A549 (cell line): ENCODE measurements at regions not wholly inside any gene's neighbourhood (a gene's known extent, or its start where the extent isn't known, plus 50 kb on each side); places are given as distances from the start of the nearest gene placed in this dataset.

Source experiments
- ATAC-seq, 2 experiments: fragments of 200-7000 bp in 1 of 2; fragments of >200 bp in 1 of 2; cut with Nextera tagmentation in 1 of 2; cut with Tn5 transposase in 1 of 2; 3 replicates each; pipeline versions ENCODE4 v1.8.0 to v1.9.1; 2018 to 2020; ENCODE audit warnings: mild to moderate bottlenecking in 1 of 2, moderate library complexity in 1 of 2
- CTCF ChIA-PET: fragments of 300-600 bp; sonication (Branson Sonifier 250); formaldehyde crosslinking; extraction: SDS; loops from one replicate; lab custom pipeline; 2021; ENCODE audit warnings: antibody characterized with exemption, inconsistent platforms; lab: Yijun Ruan, JAX
- POLR2A ChIA-PET: fragments of 350-600 bp; formaldehyde crosslinking; extraction: SDS; loops from one replicate; lab custom pipeline; 2021; ENCODE audit warnings: antibody characterized with exemption, inconsistent platforms; lab: Yijun Ruan, JAX
- DNase-seq, 2 experiments: peaks; one replicate each; pipeline versions ENCODE4 v3.0.0 to v3.0.0-alpha.2; 2011 to 2016; ENCODE audit warnings: low read depth in 1 of 2, low spot score in 1 of 2
- FAIRE-seq: peaks from 2 replicates; lab custom pipeline; 2011; peaks lifted over from hg19 to GRCh38; lab: Jason Lieb, UNC
- H3K27ac ChIP-seq, 2 experiments: fragments of >200 bp; sonication (Bioruptor Twin); formaldehyde crosslinking; 3 replicates each; pipeline ENCODE4 v1.5.1; 2016 to 2017
- H3K4me1 ChIP-seq: fragments of >200 bp; sonication (Bioruptor Twin); formaldehyde crosslinking; 3 replicates; pipeline ENCODE4 v1.6.1; 2016
- H3K4me2 ChIP-seq: fragments of >200 bp; sonication (Bioruptor Twin); formaldehyde crosslinking; 3 replicates; pipeline ENCODE4 v1.6.1; 2016
- H3K4me3 ChIP-seq: fragments of >200 bp; sonication (Bioruptor Twin); formaldehyde crosslinking; 3 replicates; pipeline ENCODE4 v1.5.1; 2016
- H3K9me3 ChIP-seq: fragments of >200 bp; sonication (Bioruptor Twin); formaldehyde crosslinking; 3 replicates; pipeline ENCODE4 v1.6.1; 2016
- ATOH8 ChIP-seq: fragments of 250-450 bp; sonication (Bioruptor Pico); IDR thresholded peaks from 2 replicates; pipeline ENCODE4 v1.5.0; 2020; ENCODE audit warnings: low read depth, mild to moderate bottlenecking, moderate library complexity
- BCL3 ChIP-seq: fragments of >200 bp; sonication (Bioruptor Twin); formaldehyde crosslinking; IDR thresholded peaks from 3 replicates; pipeline ENCODE4 v1.6.1; 2016
- CBX2 ChIP-seq: fragments of 200-600 bp; sonication (generic); IDR thresholded peaks from 2 replicates; pipeline ENCODE4 v1.6.1; 2016; ENCODE audit warnings: low read depth, mild to moderate bottlenecking, borderline replicate concordance
- CHD2 ChIP-seq: fragments of 150-350 bp; IDR thresholded peaks from 2 replicates; pipeline ENCODE4 v1.6.1; 2014; ENCODE audit warnings: low read length; ENCODE audit not compliant: partially characterized antibody
- FOSB ChIP-seq: fragments of 250-450 bp; sonication (Bioruptor Pico); IDR thresholded peaks from 2 replicates; pipeline ENCODE4 v1.5.0; 2020; ENCODE audit warnings: mild to moderate bottlenecking, moderate library complexity
- HEYL ChIP-seq: fragments of 250-450 bp; sonication (Bioruptor Pico); IDR thresholded peaks from 2 replicates; pipeline ENCODE4 v1.8.0; 2021; ENCODE audit warnings: mild to moderate bottlenecking, moderate library complexity
- JUNB ChIP-seq: fragments of >200 bp; sonication (Bioruptor Twin); formaldehyde crosslinking; IDR thresholded peaks from 2 replicates; pipeline ENCODE4 v1.6.1; 2016
- KDM1A ChIP-seq: fragments of 200-600 bp; sonication (generic); IDR thresholded peaks from 2 replicates; pipeline ENCODE4 v1.6.1; 2016; ENCODE audit warnings: low read depth, mild to moderate bottlenecking
- KDM5A ChIP-seq: fragments of 200-600 bp; sonication (generic); IDR thresholded peaks from 2 replicates; pipeline ENCODE4 v1.6.1; 2016; ENCODE audit warnings: antibody characterized with exemption, mild to moderate bottlenecking
- MAZ ChIP-seq: fragments of 150-350 bp; IDR thresholded peaks from 2 replicates; pipeline ENCODE4 v1.6.1; 2014; ENCODE audit warnings: antibody characterized with exemption, low read depth, low read length, borderline replicate concordance
- NPAS2 ChIP-seq: fragments of 250-450 bp; sonication (Bioruptor Pico); IDR thresholded peaks from 2 replicates; pipeline ENCODE4 v1.8.0; 2022; ENCODE audit warnings: mild to moderate bottlenecking, moderate library complexity, borderline replicate concordance
- NR3C1 ChIP-seq: fragments of >200 bp; sonication (Bioruptor Twin); formaldehyde crosslinking; IDR thresholded peaks from 3 replicates; pipeline ENCODE4 v1.6.1; 2017
- PHF8 ChIP-seq: fragments of 200-600 bp; sonication (generic); IDR thresholded peaks from 2 replicates; pipeline ENCODE4 v1.6.1; 2016; ENCODE audit warnings: low read depth, mild to moderate bottlenecking, antibody characterized with exemption, moderate library complexity, borderline replicate concordance
- RARB ChIP-seq: fragments of 250-450 bp; sonication (Bioruptor Pico); IDR thresholded peaks from 2 replicates; pipeline ENCODE4 v1.8.0; 2021; ENCODE audit warnings: mild to moderate bottlenecking, moderate library complexity
- RCOR1 ChIP-seq: fragments of 150-350 bp; IDR thresholded peaks from 2 replicates; pipeline ENCODE4 v1.6.1; 2014; ENCODE audit warnings: antibody characterized with exemption, low read length, low read depth
- SREBF2 ChIP-seq: fragments of 450-650 bp; IDR thresholded peaks from 2 replicates; pipeline ENCODE4 v1.6.1; 2014; ENCODE audit warnings: mild to moderate bottlenecking, moderate library complexity
- ZFP36 ChIP-seq: fragments of 450-650 bp; IDR thresholded peaks from 2 replicates; pipeline ENCODE4 v1.6.1; 2014; ENCODE audit warnings: borderline replicate concordance; ENCODE audit not compliant: partially characterized antibody
- WGBS: methylation state at CpG from one replicate; pipeline ENCODE4 v1.1.6; 2017; ENCODE audit errors: missing lambda C conversion rate; 5-methylcytosine and 5-hydroxymethylcytosine counted together
- TF ChIP-seq, protein P1 (sequence below): fragments of 150-350 bp; IDR thresholded peaks from 2 replicates; pipeline ENCODE4 v1.6.1; 2014; ENCODE audit warnings: low read depth, mild to moderate bottlenecking, low read length
- TF ChIP-seq, protein P2 (sequence below): IDR thresholded peaks from 2 replicates; pipeline ENCODE4 v1.6.1; 2012
- TF ChIP-seq, protein P3 (sequence below): fragments of 200-600 bp; sonication (generic); IDR thresholded peaks from 2 replicates; pipeline ENCODE4 v1.6.1; 2016; ENCODE audit warnings: antibody characterized with exemption, mild to moderate bottlenecking, moderate library complexity
- TF ChIP-seq, protein P4 (sequence below): fragments of >200 bp; sonication (Bioruptor Twin); formaldehyde crosslinking; IDR thresholded peaks from 2 replicates; pipeline ENCODE4 v1.6.1; 2016
- TF ChIP-seq, protein P5 (sequence below): fragments of >200 bp; sonication (Bioruptor Twin); formaldehyde crosslinking; IDR thresholded peaks from 3 replicates; pipeline ENCODE4 v1.5.1; 2016

DNA sequence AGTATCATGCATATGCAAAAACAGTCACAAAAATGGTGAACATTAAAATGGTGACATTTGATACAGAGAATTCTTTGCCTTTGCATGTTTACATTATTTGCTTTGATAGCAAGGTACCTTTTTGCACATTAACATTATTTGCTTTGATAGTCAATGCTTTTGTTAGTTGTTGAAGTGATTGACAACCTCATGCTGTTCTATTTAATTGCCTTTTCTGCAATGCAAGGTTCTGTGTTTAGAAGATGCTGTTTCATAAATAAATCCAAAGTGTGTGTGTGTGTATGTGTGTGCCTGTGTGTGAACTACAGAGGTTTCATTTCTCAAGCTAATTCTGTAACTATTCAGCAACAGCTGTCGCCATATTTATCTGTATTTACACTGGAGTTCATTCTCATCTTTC is 668.7 kb downstream of the NR2F1-AS1 start (continued):
- TF ChIP-seq ATOH8 (CRISPR knock-in tag) (no peak), CHD2 (no peak), HEYL (CRISPR knock-in tag) (no peak), ZFP36 (no peak), RARB (CRISPR knock-in tag) (no peak), NR3C1 (no peak), SREBF2 (no peak)
- TF ChIP-seq, protein P1, sequence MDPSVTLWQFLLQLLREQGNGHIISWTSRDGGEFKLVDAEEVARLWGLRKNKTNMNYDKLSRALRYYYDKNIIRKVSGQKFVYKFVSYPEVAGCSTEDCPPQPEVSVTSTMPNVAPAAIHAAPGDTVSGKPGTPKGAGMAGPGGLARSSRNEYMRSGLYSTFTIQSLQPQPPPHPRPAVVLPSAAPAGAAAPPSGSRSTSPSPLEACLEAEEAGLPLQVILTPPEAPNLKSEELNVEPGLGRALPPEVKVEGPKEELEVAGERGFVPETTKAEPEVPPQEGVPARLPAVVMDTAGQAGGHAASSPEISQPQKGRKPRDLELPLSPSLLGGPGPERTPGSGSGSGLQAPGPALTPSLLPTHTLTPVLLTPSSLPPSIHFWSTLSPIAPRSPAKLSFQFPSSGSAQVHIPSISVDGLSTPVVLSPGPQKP: no peak

DNA sequence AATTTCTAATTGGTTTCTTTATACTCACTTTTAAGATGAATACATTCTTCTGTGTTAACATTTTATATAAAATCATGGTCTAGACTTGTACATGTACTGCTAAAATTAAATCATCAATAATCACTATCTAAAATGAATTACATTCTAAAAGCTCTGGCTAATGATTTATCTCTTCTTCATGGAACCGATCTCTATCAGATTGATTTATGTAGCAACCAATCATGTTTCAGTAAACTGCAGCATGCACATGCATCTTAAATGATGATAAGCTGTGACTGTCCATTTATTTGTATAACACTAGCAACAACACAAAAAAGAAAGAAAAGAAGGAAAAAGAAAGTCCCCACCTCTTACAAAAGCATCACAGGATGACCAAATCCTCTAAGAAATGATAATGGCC is 669.2 kb downstream of the NR2F1-AS1 start:
- peaks cover 12% of the 10 kb centered on the region; the same call in 1 of the 3 replicates for H3K4me1 ChIP-seq
- H3K4me3 ChIP-seq: no peak overlapping the region
- peak; percentile 67 for FAIRE-seq
- DNase-seq: no peak
- ATAC-seq: no peak
- no peaks in the 10 kb centered on the region for H3K9me3 ChIP-seq
- H3K27ac ChIP-seq: no peak overlapping the region
- 98% methylated on average over 1 of the region's 1 CpG for WGBS
- POLR2A ChIA-PET: no interaction called here
- TF ChIP-seq, protein P2, sequence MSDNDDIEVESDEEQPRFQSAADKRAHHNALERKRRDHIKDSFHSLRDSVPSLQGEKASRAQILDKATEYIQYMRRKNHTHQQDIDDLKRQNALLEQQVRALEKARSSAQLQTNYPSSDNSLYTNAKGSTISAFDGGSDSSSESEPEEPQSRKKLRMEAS: no peak
- TF ChIP-seq MAZ (no peak), PHF8 (no peak), BCL3 (no peak), NPAS2 (CRISPR knock-in tag) (no peak), KDM1A (no peak), JUNB (no peak), FOSB (CRISPR knock-in tag) (no peak), CBX2 (no peak), RCOR1 (no peak), ZFP36 (no peak), HEYL (CRISPR knock-in tag) (no peak), KDM5A (no peak)
- TF ChIP-seq, protein P3, sequence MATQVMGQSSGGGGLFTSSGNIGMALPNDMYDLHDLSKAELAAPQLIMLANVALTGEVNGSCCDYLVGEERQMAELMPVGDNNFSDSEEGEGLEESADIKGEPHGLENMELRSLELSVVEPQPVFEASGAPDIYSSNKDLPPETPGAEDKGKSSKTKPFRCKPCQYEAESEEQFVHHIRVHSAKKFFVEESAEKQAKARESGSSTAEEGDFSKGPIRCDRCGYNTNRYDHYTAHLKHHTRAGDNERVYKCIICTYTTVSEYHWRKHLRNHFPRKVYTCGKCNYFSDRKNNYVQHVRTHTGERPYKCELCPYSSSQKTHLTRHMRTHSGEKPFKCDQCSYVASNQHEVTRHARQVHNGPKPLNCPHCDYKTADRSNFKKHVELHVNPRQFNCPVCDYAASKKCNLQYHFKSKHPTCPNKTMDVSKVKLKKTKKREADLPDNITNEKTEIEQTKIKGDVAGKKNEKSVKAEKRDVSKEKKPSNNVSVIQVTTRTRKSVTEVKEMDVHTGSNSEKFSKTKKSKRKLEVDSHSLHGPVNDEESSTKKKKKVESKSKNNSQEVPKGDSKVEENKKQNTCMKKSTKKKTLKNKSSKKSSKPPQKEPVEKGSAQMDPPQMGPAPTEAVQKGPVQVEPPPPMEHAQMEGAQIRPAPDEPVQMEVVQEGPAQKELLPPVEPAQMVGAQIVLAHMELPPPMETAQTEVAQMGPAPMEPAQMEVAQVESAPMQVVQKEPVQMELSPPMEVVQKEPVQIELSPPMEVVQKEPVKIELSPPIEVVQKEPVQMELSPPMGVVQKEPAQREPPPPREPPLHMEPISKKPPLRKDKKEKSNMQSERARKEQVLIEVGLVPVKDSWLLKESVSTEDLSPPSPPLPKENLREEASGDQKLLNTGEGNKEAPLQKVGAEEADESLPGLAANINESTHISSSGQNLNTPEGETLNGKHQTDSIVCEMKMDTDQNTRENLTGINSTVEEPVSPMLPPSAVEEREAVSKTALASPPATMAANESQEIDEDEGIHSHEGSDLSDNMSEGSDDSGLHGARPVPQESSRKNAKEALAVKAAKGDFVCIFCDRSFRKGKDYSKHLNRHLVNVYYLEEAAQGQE: no peak
- TF ChIP-seq, protein P4, sequence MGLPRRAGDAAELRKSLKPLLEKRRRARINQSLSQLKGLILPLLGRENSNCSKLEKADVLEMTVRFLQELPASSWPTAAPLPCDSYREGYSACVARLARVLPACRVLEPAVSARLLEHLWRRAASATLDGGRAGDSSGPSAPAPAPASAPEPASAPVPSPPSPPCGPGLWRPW: no peak
- TF ChIP-seq, protein P5, sequence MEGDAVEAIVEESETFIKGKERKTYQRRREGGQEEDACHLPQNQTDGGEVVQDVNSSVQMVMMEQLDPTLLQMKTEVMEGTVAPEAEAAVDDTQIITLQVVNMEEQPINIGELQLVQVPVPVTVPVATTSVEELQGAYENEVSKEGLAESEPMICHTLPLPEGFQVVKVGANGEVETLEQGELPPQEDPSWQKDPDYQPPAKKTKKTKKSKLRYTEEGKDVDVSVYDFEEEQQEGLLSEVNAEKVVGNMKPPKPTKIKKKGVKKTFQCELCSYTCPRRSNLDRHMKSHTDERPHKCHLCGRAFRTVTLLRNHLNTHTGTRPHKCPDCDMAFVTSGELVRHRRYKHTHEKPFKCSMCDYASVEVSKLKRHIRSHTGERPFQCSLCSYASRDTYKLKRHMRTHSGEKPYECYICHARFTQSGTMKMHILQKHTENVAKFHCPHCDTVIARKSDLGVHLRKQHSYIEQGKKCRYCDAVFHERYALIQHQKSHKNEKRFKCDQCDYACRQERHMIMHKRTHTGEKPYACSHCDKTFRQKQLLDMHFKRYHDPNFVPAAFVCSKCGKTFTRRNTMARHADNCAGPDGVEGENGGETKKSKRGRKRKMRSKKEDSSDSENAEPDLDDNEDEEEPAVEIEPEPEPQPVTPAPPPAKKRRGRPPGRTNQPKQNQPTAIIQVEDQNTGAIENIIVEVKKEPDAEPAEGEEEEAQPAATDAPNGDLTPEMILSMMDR: no peak
- TF ChIP-seq, all 56 proteins: peak for 0
- no peak overlapping the region for H3K4me2 ChIP-seq
- CTCF ChIA-PET: interaction anchor here (0.8 kb wide), 1 partner anchor 9 kb away, joined by 3 read pairs; no protein-coding TSS in a partner anchor
